ENCODE measurements at regions not wholly inside any gene's neighbourhood (a gene's known extent, or its start where the extent isn't known, plus 50 kb on each side); places are given as distances from the start of the nearest gene placed in this dataset.
A peak's percentile ranks its signal among the peaks of the same experiment; 100 is the strongest.
"Not testable (repeated sequence)": the region's sequence is repeated elsewhere in the genome, so short reads cannot be mapped to it uniquely, and the experiment has no call there.

DNA sequence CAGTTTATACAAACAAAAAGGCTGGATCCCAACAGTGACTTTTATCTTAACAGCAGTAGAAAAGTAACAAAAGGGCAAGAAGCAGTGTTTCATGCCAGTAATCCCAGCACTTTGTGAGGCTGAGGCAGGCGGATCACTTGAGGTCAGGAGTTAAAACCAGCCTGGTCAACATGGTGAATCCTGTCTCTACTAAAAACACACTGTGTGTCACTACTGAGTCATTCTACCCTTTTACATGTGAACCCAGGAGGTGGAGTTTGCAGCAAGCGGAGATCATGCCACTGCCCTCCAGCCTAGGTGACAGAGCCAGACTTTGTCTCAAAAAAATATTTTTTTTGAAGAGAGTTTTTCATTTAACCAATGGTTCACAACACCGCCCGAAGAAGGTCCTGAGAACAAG, 395.6 kb upstream of the USP9Y start:
- TF ChIP-seq, protein P1, sequence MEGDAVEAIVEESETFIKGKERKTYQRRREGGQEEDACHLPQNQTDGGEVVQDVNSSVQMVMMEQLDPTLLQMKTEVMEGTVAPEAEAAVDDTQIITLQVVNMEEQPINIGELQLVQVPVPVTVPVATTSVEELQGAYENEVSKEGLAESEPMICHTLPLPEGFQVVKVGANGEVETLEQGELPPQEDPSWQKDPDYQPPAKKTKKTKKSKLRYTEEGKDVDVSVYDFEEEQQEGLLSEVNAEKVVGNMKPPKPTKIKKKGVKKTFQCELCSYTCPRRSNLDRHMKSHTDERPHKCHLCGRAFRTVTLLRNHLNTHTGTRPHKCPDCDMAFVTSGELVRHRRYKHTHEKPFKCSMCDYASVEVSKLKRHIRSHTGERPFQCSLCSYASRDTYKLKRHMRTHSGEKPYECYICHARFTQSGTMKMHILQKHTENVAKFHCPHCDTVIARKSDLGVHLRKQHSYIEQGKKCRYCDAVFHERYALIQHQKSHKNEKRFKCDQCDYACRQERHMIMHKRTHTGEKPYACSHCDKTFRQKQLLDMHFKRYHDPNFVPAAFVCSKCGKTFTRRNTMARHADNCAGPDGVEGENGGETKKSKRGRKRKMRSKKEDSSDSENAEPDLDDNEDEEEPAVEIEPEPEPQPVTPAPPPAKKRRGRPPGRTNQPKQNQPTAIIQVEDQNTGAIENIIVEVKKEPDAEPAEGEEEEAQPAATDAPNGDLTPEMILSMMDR (conservative IDR thresholded peaks at IDR 0.05) = no peak

DNA sequence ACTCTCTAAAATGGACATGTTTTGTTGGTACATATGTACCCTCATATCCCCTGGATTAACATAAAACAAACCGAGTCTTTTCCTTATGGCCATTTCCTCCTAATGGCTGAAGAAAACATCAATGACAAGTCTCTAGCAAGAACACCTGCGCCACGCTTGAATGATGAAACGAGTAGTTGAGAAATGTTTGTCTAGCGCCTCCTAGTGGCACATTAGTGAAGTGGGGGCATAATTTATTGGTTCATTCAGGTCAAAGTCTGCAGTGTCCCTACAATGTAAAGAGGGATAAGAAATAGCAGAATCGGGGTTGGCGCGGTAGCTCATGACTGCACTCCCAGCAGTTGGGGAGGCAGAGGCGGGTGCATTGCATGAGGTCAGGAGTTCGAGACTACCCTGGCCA, 391.8 kb upstream of the USP9Y start:
- TF ChIP-seq, protein P1 (conservative IDR thresholded peaks at IDR 0.05) = peak; percentile 56
- no peak overlapping the region for H3K27ac ChIP-seq

More for the DNA sequence above, 395.6 kb upstream of the USP9Y start:
- H3K27ac ChIP-seq = no peak overlapping the region

DNA sequence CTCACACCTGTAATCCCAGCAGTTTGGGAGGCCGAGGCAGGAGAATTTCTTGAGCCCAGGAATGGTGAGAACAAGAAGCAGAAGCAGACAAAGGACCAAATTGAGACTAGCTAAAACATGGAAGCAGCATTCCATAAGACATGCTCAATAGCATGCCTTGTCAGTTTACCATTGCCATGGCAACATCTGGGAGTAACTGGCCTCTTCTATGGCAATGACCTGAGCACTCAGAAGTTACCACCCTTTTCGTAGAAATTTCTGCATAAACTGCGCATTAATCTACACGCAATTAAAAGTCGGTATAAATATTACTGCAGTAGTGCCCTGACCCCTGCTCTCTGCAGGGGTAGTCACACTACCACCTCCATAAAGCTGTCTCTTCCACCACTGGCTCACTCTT, 390.2 kb upstream of the USP9Y start:
- no peak overlapping the region for H3K27ac ChIP-seq
- TF ChIP-seq, protein P1 (conservative IDR thresholded peaks at IDR 0.05) = no peak

DNA sequence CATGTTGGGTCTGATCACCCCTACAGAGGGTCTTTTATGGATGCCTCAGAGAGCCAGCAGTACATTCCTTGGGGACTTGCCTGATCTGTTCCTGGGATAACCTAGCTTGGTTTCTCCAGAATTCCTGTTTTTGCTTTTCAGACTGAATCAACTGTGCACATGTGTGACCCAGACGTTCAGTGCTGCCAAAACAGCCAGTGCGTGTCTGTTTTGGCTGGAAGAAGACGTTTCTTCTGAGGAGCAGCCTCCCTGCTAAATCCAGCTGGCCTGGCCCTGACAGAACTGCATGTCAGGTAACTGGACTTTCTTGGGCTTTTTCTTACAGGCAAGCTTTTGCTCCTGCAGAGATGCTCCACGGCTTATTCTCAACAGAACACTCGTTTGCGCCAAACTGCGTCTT, 373.3 kb upstream of the USP9Y start:
- TF ChIP-seq, protein P1 (conservative IDR thresholded peaks at IDR 0.05) = no peak
- H3K27ac ChIP-seq = no peak overlapping the region

DNA sequence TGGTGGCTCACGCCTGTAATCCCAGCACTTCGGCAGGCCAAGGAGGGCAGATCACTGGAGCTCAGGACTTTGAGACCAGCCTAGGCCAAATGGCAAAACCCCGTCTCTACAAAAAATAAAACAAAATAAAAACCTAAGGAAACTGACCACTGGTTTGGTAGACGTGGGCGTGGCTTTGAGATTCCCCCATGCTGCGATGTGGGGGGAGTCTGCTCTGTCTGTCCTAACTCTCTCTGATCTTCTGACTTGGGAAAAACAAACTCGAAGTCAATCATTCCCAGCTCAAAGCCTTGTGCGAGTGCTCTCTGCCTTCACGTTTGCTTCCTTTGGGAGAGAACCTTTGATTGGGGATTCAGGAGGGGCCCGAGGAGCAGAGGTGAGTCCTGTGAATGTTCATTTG, 369.1 kb upstream of the USP9Y start:
- not testable (repeated sequence) for H3K27ac ChIP-seq

DNA sequence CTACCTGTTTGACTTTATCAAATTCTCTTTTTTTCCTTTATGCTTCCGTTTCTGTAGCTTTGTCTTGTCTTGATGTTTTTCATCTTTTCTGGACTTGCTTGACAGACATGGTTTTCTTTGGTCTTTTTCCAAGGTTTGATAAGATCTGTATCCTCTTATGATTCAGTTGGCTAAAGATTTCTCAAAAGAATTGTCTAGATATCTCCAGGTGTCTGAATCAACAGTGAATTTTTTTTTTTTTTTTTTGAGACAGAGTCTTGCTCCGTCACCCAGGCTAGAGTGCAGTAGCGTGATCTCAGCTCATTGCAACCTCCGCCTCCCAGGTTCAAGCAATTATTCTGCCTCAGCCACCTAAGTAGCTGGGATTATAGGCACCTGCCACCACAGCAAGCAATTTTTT, 357.8 kb upstream of the USP9Y start:
- peak overlapping the region; percentile 61 for H3K27ac ChIP-seq
- TF ChIP-seq, protein P1 (conservative IDR thresholded peaks at IDR 0.05) = no peak

DNA sequence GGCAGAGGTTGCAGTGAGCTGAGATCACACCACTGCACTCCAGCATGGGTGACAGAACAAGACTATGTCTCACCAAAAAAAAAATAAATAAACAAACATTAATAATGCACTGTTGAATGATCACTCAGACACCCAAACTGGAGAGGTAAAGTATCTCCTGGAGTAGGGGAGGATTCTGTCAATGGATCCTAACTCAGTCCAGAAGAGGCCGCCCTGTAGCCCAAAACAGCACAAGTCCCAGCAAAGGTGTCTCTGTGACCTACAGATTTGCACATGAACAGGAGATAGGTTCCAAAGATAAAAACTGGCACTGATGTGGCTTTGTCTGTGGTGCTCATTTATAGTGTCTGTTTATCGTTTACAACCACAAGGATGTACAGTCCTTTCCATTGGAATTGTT, 352.9 kb upstream of the USP9Y start:
- peak overlapping the region; percentile 46 for H3K27ac ChIP-seq
- TF ChIP-seq, protein P1 (conservative IDR thresholded peaks at IDR 0.05) = peak; percentile 56

DNA sequence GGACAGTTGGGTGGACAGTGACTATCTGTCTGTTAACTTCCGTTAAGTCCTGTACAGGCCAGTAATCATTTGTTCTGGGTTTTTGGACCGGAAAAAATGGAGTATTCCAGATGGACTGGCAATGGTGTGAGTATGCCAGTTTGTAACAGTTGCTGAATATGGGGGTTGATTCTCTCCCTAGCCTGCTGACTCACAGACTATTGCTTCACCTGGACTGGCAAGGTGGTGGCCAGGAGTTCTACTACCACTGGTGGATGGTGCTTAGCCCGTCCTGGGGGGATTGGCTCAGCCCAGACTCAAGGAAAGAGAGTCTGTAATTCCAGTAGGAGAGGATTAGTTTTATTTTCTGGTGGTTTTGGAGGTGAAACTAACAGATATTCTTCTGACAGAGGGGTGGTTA, 343.8 kb upstream of the USP9Y start:
- TF ChIP-seq, protein P1 (conservative IDR thresholded peaks at IDR 0.05) = no peak
- H3K27ac ChIP-seq = no peak overlapping the region
